RWPE1 (cell line): ENCODE measurements at regions not wholly inside any gene's neighbourhood (a gene's known extent, or its start where the extent isn't known, plus 50 kb on each side); places are given as distances from the start of the nearest gene placed in this dataset.

ENCODE experiments used
- CTCF ChIA-PET: fragments of 350-600 bp; sonication (Branson Sonifier 250); formaldehyde crosslinking; extraction: SDS; loops from one replicate; lab custom pipeline; 2021; lab: Yijun Ruan, JAX
- POLR2A ChIA-PET: fragments of 400-600 bp; formaldehyde crosslinking; extraction: SDS; loops from one replicate; lab custom pipeline; 2020; ENCODE audit warnings: antibody characterized with exemption; ENCODE audit not compliant: low non-redundant PET; lab: Yijun Ruan, JAX
- DNase-seq: peaks from one replicate; pipeline ENCODE4 v3.0.0; 2012; ENCODE audit warnings: low spot score
- H3K27ac ChIP-seq: fragments of 450-650 bp; 2 replicates; pipeline ENCODE4 v1.5.1; 2017
- TF ChIP-seq, protein P1 (sequence below): fragments of 450-650 bp; conservative IDR thresholded peaks from 2 replicates; pipeline ENCODE4 v1.5.1; 2017; ENCODE audit warnings: low read depth, mild to moderate bottlenecking

DNA sequence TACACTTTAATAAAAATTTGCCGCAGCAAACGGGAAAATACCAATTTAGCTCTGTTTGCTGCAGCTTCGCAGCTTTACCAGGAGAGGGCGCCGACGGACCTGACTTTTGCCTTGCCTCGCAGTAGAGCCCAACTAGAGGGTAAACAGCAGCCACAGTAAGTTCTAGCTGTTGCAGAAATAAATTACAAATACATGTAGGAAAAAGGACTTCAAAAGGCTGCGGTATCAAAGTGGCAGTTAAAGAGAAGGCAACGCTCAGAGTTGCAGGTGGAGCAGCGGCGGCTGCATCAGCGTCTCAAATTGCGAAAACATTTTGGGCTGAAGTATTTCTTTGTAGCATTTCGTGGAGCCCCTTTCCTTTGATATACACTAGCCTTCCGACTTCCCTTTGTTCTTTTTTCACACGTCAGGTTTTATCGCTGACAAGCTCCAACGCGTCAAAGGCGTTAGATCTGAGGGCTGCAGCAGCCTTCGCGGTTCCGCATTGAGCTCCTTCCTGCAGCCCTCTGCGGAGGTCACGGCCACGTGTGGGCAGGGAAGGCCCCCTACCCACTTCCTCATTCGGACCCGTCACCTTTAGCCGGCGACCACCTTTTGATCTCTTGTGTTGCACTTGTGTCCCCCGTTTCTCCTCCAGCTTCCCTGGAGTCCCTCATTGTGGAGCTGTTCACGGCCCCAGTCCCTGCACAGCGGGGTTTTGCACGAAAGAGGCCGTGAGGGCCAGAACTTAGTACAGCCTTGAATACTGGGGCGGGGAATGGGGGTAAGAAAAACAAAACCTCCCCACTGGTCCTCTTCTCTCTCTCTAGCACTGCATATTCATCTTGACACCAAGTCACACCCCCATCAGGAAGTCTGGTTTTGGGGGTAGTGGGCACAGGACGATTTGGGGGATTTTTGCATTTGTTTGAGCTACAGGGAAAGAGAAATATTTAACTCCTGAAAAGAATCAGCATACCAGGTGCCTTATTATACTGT, 72.8 kb downstream of the S1PR1 start:
- ChIA-PET CTCF (interaction anchor here (0.6 to 1.6 kb wide), 21 partner anchors 8 to 404 kb away, joined by 3 to 21 read pairs (median 4); no protein-coding TSS in a partner anchor), POLR2A (interaction anchor here (0.6 kb wide), 1 partner anchor 48 kb away, joined by 8 read pairs; no protein-coding TSS in a partner anchor)
- peak; percentile 56 for DNase-seq
- TF ChIP-seq, protein P1, sequence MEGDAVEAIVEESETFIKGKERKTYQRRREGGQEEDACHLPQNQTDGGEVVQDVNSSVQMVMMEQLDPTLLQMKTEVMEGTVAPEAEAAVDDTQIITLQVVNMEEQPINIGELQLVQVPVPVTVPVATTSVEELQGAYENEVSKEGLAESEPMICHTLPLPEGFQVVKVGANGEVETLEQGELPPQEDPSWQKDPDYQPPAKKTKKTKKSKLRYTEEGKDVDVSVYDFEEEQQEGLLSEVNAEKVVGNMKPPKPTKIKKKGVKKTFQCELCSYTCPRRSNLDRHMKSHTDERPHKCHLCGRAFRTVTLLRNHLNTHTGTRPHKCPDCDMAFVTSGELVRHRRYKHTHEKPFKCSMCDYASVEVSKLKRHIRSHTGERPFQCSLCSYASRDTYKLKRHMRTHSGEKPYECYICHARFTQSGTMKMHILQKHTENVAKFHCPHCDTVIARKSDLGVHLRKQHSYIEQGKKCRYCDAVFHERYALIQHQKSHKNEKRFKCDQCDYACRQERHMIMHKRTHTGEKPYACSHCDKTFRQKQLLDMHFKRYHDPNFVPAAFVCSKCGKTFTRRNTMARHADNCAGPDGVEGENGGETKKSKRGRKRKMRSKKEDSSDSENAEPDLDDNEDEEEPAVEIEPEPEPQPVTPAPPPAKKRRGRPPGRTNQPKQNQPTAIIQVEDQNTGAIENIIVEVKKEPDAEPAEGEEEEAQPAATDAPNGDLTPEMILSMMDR, result peak; percentile 89
- no peak overlapping the region for H3K27ac ChIP-seq

DNA sequence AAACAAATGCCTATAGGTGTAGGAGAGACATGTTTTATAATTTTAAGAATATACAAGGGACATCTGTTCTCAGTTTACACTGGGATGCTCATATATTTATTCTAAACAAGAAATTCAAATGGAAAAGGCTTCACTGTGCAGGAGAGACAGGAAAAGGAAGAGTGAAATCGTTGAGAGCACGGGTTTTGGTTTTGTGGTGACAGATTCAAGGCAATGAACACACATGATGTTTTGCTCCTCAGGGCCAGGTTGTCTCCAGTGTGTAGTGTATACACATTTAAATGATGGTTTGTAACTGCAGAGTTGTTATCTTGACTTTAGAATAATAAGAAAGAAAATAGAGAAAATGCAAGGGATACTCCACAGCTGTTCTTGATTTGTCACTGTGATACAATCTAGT, 73.7 kb downstream of the S1PR1 start:
- TF ChIP-seq, protein P1, result no peak
- no peak for DNase-seq
- CTCF ChIA-PET, result interaction anchor here (0.6 kb wide), 1 partner anchor 474 kb away, joined by 3 read pairs; no protein-coding TSS in a partner anchor
- POLR2A ChIA-PET, result no interaction called here
- H3K27ac ChIP-seq, result no peak overlapping the region

DNA sequence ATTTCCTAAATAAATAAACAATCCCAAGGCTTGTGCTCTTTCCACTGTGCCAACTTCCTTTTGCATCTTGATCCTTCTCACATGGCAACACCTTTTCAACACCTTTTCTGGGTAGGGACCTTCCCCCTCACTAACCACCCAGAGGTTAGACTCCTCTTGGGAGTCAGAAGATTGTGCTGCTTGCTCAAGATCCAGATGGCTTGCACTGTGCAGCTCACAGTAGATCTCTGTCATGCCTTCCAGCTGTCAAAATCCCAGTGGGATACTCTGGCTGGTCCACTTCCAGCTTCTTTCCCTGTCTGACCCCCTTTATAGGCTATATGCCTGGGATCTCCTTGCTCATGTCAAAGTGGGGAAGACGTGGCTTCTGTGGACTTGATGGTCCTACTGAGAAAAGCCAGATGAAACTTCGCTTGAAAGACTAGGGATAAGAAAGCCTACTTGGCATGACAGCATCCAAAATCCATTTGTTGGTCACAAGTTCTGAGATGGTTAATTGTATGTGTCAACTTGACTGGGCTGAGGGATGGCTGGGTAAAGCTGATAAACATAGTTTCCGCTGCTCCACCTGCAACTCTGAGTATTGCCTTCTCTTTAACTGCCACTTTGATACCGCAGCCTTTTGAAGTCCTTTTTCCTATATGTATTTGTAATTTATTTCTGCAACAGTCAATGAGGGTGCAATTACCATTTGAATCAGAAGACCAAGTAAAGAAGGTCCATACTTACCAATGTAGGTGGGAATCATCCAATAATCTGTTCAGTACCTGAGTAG, 74.5 kb downstream of the S1PR1 start:
- ChIA-PET POLR2A (no interaction called here), CTCF (interaction anchor here (0.6 to 1.6 kb wide), 2 partner anchors 46 to 475 kb away, joined by 3 to 4 read pairs; no protein-coding TSS in a partner anchor)
- no peak overlapping the region for H3K27ac ChIP-seq
- DNase-seq, result no peak
- TF ChIP-seq, protein P1, result no peak

DNA sequence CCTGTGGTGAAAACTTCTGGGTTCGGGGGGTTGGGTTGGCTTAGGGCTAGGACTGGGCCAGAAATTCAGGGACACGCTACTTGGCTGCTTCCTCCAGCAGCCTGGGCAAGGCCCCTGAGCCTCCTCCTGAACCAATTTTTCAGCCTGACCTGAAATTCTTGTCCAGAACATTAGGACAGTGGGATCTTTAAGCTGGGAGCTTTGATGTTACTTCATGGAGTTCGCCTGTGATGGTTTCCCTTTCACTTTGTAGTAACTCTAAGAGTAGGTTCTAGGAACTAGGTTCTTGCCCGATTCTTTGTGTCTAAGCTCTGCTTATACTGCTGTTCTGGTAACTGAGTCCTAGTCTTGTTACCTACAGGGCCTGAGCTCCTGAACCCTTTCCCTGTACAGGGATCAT, 75.3 kb downstream of the S1PR1 start:
- ChIA-PET CTCF (interaction anchor here (1.6 kb wide), 1 partner anchor 45 kb away, joined by 4 read pairs; no protein-coding TSS in a partner anchor), POLR2A (no interaction called here)
- no peak for DNase-seq
- TF ChIP-seq, protein P1, result no peak
- H3K27ac ChIP-seq, result no peak overlapping the region

DNA sequence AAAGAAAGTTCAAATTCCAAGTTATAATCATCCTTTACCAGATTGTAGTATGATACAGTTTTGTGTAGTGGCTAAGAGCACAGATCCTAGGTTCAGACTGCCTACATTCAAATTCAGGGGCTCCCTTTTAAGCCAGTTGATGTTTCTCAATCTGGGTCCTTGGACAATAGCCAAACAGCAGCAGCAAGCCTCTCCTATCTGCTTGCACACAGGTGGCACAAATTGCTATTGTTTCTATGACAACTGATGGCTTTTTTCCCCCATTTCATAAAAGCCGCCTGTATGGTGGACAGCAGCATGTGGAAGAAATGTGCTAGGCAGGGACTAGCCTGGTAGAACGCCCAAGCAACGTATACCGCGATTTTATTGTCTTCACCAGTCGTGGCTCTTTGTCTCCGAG, 76.5 kb downstream of the S1PR1 start:
- TF ChIP-seq, protein P1, result no peak
- ChIA-PET CTCF (no interaction called here), POLR2A (no interaction called here)
- H3K27ac ChIP-seq, result no peak overlapping the region
- DNase-seq, result no peak

DNA sequence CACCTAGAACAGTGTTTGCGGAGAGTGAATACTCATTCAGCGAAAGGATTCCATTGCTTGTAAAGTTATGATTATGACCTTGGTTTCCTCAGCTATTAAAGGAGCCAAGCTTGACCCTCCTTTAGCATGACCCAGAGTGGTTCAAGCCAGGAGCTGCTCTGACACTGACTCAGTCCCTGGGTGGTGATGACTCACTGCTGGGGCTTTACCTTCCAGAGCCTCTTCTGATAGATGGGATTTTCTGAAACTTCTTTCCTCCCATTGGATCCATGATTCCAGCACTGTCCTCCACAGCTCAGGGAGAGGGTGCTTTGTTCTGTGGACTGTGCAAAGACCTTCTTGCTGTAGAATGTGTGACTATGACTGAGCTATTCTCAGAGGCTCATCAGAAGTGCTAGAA, 77.4 kb downstream of the S1PR1 start:
- ChIA-PET CTCF (interaction anchor here (0.5 to 1.2 kb wide), 3 partner anchors 9 to 363 kb away, joined by 3 to 8 read pairs (median 6); no protein-coding TSS in a partner anchor), POLR2A (no interaction called here)
- H3K27ac ChIP-seq, result no peak overlapping the region
- TF ChIP-seq, protein P1, result no peak
- DNase-seq, result peak; percentile 34
